Chondrocyte (in vitro differentiated cells): ENCODE measurements at regions not wholly inside any gene's neighbourhood (a gene's known extent, or its start where the extent isn't known, plus 50 kb on each side); places are given as distances from the start of the nearest gene placed in this dataset.

Source experiments
- DNase-seq: peaks from one replicate; pipeline ENCODE4 v3.0.0; 2021; ENCODE audit warnings: mixed read lengths, low spot score
- H3K27ac Mint-ChIP-seq: one replicate; pipeline ENCODE4 v1.8.0; 2021; ENCODE audit warnings: mild to moderate bottlenecking, moderate library complexity, mixed read lengths; ENCODE audit not compliant: unreplicated experiment
- H3K27me3 Mint-ChIP-seq: 2 replicates; pipeline ENCODE4 v1.8.0; 2021; ENCODE audit warnings: low read depth, mixed read lengths
- H3K36me3 Mint-ChIP-seq: 2 replicates; pipeline ENCODE4 v1.8.0; 2021; ENCODE audit warnings: low read depth, mixed read lengths
- H3K4me1 Mint-ChIP-seq: 2 replicates; pipeline ENCODE4 v1.8.0; 2021; ENCODE audit warnings: low read depth, mild to moderate bottlenecking, mixed read lengths
- H3K4me3 Mint-ChIP-seq: one replicate; pipeline ENCODE4 v1.8.0; 2021; ENCODE audit warnings: mild to moderate bottlenecking, moderate library complexity, mixed read lengths; ENCODE audit not compliant: unreplicated experiment
- H3K9me3 Mint-ChIP-seq: 2 replicates; pipeline ENCODE4 v1.8.0; 2021; ENCODE audit warnings: low read depth, mixed read lengths
- TF ChIP-seq, protein P1 (sequence below): fragments of 200-600 bp; sonication (generic); IDR thresholded peaks from 2 replicates; pipeline ENCODE4 v1.5.0; 2021; ENCODE audit warnings: antibody characterized with exemption, mild to moderate bottlenecking, moderate library complexity

DNA sequence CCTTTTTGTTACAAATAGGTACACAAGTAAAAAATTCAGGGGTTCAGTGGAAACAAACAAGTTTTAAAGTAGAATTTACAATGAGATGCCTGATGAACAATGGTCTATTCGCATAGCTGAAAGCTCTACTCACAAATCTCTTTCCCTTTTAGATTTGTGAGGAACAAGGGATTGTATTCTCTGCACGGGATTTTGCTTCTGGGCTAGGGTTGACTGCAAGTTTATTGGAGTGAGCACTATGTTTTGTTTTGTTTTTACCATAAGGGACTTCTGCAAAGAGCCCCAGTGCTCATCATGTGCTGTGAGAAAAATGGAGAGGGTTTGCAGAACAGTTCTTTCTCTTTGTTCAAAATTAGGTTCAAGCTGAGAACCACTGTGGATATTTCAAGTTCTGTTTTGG lies 160.5 kb downstream of the DLEU7 start:
- TF ChIP-seq, protein P1, sequence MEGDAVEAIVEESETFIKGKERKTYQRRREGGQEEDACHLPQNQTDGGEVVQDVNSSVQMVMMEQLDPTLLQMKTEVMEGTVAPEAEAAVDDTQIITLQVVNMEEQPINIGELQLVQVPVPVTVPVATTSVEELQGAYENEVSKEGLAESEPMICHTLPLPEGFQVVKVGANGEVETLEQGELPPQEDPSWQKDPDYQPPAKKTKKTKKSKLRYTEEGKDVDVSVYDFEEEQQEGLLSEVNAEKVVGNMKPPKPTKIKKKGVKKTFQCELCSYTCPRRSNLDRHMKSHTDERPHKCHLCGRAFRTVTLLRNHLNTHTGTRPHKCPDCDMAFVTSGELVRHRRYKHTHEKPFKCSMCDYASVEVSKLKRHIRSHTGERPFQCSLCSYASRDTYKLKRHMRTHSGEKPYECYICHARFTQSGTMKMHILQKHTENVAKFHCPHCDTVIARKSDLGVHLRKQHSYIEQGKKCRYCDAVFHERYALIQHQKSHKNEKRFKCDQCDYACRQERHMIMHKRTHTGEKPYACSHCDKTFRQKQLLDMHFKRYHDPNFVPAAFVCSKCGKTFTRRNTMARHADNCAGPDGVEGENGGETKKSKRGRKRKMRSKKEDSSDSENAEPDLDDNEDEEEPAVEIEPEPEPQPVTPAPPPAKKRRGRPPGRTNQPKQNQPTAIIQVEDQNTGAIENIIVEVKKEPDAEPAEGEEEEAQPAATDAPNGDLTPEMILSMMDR: no peak
- Mint-ChIP-seq H3K4me3 (no peak overlapping the region), H3K27ac (no peak overlapping the region)

DNA sequence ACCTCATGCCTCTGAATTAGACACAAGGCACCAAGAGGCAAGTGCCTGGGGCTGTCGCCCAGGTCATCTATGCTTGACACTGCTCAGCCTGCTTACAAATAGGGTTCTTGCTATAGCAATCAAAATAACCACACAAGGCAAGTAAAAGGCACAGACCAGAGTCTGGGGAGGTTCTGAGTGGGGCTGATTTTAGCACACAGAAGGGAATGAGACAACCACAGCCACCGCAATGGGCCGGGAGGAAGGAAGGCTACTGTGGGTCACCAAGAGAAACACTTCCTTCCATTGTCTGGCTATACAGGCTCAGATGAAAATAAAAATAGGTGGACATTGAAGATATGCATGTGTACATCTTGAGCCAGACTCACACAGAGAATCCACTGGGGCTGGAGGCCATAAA lies 159.1 kb downstream of the DLEU7 start:
- Mint-ChIP-seq H3K27ac (no peak overlapping the region), H3K4me3 (no peak overlapping the region), H3K27me3 (no peaks in the 10 kb centered on the region), H3K9me3 (no peaks in the 10 kb centered on the region), H3K4me1 (peaks cover 48% of the 10 kb centered on the region), H3K36me3 (peaks cover 3% of the 10 kb centered on the region)
- no peak for DNase-seq
- TF ChIP-seq, protein P1: no peak

More for the DNA sequence above, 160.5 kb downstream of the DLEU7 start:
- Mint-ChIP-seq H3K4me1 (peaks cover 62% of the 10 kb centered on the region), H3K9me3 (no peaks in the 10 kb centered on the region), H3K36me3 (peaks cover 3% of the 10 kb centered on the region), H3K27me3 (no peaks in the 10 kb centered on the region)
- no peak for DNase-seq

DNA sequence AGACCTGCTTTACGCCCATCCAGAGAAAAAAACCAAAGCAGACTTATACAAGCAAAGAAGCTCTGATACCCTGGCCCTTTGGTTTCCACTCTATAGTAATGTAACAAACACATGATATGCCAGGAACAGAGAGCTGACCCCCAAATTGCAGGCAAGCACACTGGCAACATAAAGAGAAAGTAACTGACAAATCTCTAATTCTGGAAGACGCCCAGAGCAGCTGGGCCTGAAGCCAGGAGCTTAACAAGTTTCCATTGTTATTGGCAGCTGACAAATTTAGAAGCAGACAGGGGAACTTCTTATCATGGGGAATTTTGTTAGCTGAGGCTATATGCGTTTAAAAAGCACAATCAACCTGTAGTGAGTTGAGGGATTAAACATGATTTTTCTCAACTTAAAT lies 158.0 kb downstream of the DLEU7 start:
- DNase-seq: no peak
- TF ChIP-seq, protein P1: no peak
- no peak overlapping the region for H3K4me3 Mint-ChIP-seq

DNA sequence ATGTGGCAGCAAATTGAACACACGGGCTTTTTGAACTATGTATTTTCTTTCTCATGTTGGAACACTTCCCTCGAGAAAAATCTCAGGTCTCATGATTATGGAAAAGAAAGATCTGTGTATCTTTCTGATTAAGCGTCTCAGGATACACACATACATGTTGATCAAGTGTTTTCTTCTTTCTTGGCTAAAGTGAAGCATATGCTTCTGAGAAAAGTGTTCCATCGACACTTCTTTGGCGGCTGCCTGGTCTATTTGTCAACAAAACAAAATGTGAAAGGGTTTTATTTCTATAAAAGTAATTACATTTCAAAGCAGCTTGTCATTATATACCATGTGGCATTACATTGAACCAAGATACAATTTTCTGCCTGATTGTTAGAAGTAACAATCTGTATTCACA lies 157.5 kb downstream of the DLEU7 start:
- Mint-ChIP-seq H3K4me3 (no peak overlapping the region), H3K4me1 (peaks cover 36% of the 10 kb centered on the region), H3K27me3 (no peaks in the 10 kb centered on the region)

More for the DNA sequence above, 158.0 kb downstream of the DLEU7 start:
- H3K27ac Mint-ChIP-seq: peak overlapping the region; percentile 42
- no peaks in the 10 kb centered on the region for H3K27me3 Mint-ChIP-seq
- peaks cover 36% of the 10 kb centered on the region for H3K4me1 Mint-ChIP-seq
- H3K9me3 Mint-ChIP-seq: no peaks in the 10 kb centered on the region
- peaks cover 3% of the 10 kb centered on the region for H3K36me3 Mint-ChIP-seq

DNA sequence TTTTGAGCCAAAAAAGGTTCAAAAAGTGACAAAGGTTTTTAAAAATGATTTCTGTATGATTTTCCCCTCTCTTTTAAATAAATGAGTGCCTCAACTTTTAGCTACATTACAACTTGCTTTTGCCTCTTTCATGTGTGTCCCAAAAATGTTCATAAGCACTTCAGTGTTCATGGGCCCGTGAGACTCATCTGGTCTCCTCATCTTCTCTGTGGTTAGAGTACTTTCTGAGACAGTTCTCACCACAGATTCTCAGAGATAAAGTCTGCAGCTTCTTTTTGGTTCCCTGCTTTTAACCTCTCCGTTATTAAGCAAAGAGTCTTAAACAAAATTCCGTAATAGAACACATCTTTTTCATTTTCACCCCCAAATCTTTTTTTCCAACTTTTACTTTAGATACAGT lies 156.9 kb downstream of the DLEU7 start:
- no peak for DNase-seq
- Mint-ChIP-seq H3K27me3 (no peaks in the 10 kb centered on the region), H3K9me3 (no peaks in the 10 kb centered on the region), H3K36me3 (peaks cover 3% of the 10 kb centered on the region), H3K4me3 (no peak overlapping the region), H3K27ac (no peak overlapping the region), H3K4me1 (peaks cover 41% of the 10 kb centered on the region)
- TF ChIP-seq, protein P1: no peak

More for the DNA sequence above, 157.5 kb downstream of the DLEU7 start:
- peak overlapping the region; percentile 49 for H3K27ac Mint-ChIP-seq
- DNase-seq: no peak
- TF ChIP-seq, protein P1: no peak
- peaks cover 3% of the 10 kb centered on the region for H3K36me3 Mint-ChIP-seq
- no peaks in the 10 kb centered on the region for H3K9me3 Mint-ChIP-seq
